HG03175 (cell line): ENCODE measurements at regions not wholly inside any gene's neighbourhood (a gene's known extent, or its start where the extent isn't known, plus 50 kb on each side); places are given as distances from the start of the nearest gene placed in this dataset.
A peak's percentile ranks its signal among the peaks of the same experiment; 100 is the strongest.
"Not testable (repeated sequence)": the region's sequence is repeated elsewhere in the genome, so short reads cannot be mapped to it uniquely, and the experiment has no call there.

Experiments
- ATAC-seq: cut with Tn5 transposase; IDR thresholded peaks from one replicate; pipeline ENCODE4 v1.9.1; 2021; ENCODE audit warnings: mild to moderate bottlenecking, moderate library complexity; ENCODE audit not compliant: unreplicated experiment

- no peak for ATAC-seq
Measured at GRCh38 chr1:71345491-71345890, 264.7 kb upstream of the ZRANB2 start.

GRCh38 chr1:71343686-71344416, 263.0 kb upstream of the ZRANB2 start:
- ATAC-seq, result no peak

GRCh38 chr1:71339238-71339637, 258.4 kb upstream of the ZRANB2 start:
- no peak for ATAC-seq

- ATAC-seq, result no peak
Measured at GRCh38 chr1:71330991-71331390, 250.2 kb upstream of the ZRANB2 start.

- no peak for ATAC-seq
Measured at GRCh38 chr1:71324671-71325267, 243.9 kb upstream of the ZRANB2 start.

GRCh38 chr1:71312545-71312944, 231.7 kb upstream of the ZRANB2 start:
- no peak for ATAC-seq

- no peak for ATAC-seq
Measured at GRCh38 chr1:71311376-71311775, 230.5 kb upstream of the ZRANB2 start.

- ATAC-seq, result peak; percentile 68
Measured at GRCh38 chr1:71307451-71307850, 226.6 kb upstream of the ZRANB2 start.

GRCh38 chr1:71304125-71304524, 223.3 kb upstream of the ZRANB2 start:
- ATAC-seq, result no peak

- ATAC-seq, result no peak
Measured at GRCh38 chr1:71303617-71304041, 222.8 kb upstream of the ZRANB2 start.

GRCh38 chr1:71298633-71299032, 217.8 kb upstream of the ZRANB2 start:
- ATAC-seq, result no peak

- ATAC-seq, result no peak
Measured at GRCh38 chr1:71296551-71297134, 215.8 kb upstream of the ZRANB2 start.

GRCh38 chr1:71295350-71295749, 214.5 kb upstream of the ZRANB2 start:
- no peak for ATAC-seq

- no peak for ATAC-seq
Measured at GRCh38 chr1:71294178-71294577, 213.3 kb upstream of the ZRANB2 start.

- no peak for ATAC-seq
Measured at GRCh38 chr1:71292203-71292602, 211.4 kb upstream of the ZRANB2 start.

GRCh38 chr1:71290506-71291237, 209.8 kb upstream of the ZRANB2 start:
- not testable (repeated sequence) for ATAC-seq

- no peak for ATAC-seq
Measured at GRCh38 chr1:71285529-71285928, 204.7 kb upstream of the ZRANB2 start.

GRCh38 chr1:71276466-71276865, 195.6 kb upstream of the ZRANB2 start:
- ATAC-seq, result no peak

- no peak for ATAC-seq
Measured at GRCh38 chr1:71273334-71273733, 192.5 kb upstream of the ZRANB2 start.

GRCh38 chr1:71270394-71270915, 189.6 kb upstream of the ZRANB2 start:
- no peak for ATAC-seq

GRCh38 chr1:71269818-71270217, 189.0 kb upstream of the ZRANB2 start:
- no peak for ATAC-seq
